K562 (cell line): ENCODE measurements at regions not wholly inside any gene's neighbourhood (a gene's known extent, or its start where the extent isn't known, plus 50 kb on each side); places are given as distances from the start of the nearest gene placed in this dataset.

Source experiments
- CTCF ChIP-seq, 3 experiments: IDR thresholded peaks in 2 of 3; conservative IDR thresholded peaks in 1 of 3; 2 replicates each; pipeline ENCODE4 v1.5.1; 2011 to 2012; ENCODE audit warnings: low read length in 3 of 3, mild to moderate bottlenecking in 3 of 3, control low read depth in 2 of 3, improper control_type of control experiment in 1 of 3, inconsistent platforms in 1 of 3, low read depth in 1 of 3, mixed read lengths in 1 of 3, moderate library complexity in 1 of 3; ENCODE audit not compliant: insufficient read depth in 2 of 3
- ETS1 ChIP-seq: conservative IDR thresholded peaks from 2 replicates; pipeline ENCODE4 v1.6.1; 2011; ENCODE audit warnings: low read depth, mild to moderate bottlenecking, low read length; ENCODE audit not compliant: control insufficient read depth
- FOS ChIP-seq: IDR thresholded peaks from 3 replicates; pipeline ENCODE4 v1.6.1; 2011; ENCODE audit not compliant: insufficient read length; ENCODE audit errors: extremely low read depth
- KAT2B ChIP-seq: IDR thresholded peaks from one replicate; pipeline ENCODE4 v1.6.1; 2012; ENCODE audit warnings: low read depth, mild to moderate bottlenecking, control low read depth, inconsistent platforms, low read length, moderate library complexity
- NR2C2 ChIP-seq, 2 experiments: fragments of 200-800 bp in 1 of 2; sonication (Bioruptor generic) in 1 of 2; sonication (generic) in 1 of 2; formaldehyde crosslinking in 1 of 2; IDR thresholded peaks; 2 replicates each; pipeline versions ENCODE4 v1.6.1 to v1.8.0; 2016 to 2022; ENCODE audit warnings: mild to moderate bottlenecking in 1 of 2, missing compliant biosample characterization in 1 of 2, missing genetic modification characterization in 1 of 2, missing genetic modification reagents in 1 of 2
- WHSC1 ChIP-seq: IDR thresholded peaks from one replicate; pipeline ENCODE4 v1.6.1; 2012; ENCODE audit warnings: low read length, control low read depth, inconsistent platforms
- ZFP36 ChIP-seq: fragments of 150-350 bp; IDR thresholded peaks from 2 replicates; pipeline ENCODE4 v1.6.1; 2018; ENCODE audit warnings: low read length, low read depth; ENCODE audit not compliant: partially characterized antibody

- TF ChIP-seq CTCF (IDR thresholded peaks at IDR 0.05 in 2 of 3, conservative IDR thresholded peaks at IDR 0.05 in 1 of 3; ENCODE audit: insufficient read depth in 2 of 3, low read depth in 1 of 3, low read length in 3 of 3) (no peak), WHSC1 (no peak), ZFP36 (no peak), FOS (no peak), KAT2B (no peak), NR2C2 (CRISPR knock-in tag; IDR thresholded peaks at IDR 0.05) (no peak), NR2C2 (tag; IDR thresholded peaks at IDR 0.05) (no peak), ETS1 (no peak)
These were observed 378.3 kb downstream of the MTRR start for GRCh38 chr5:8247049-8247899.
